ENCODE measurements at regions not wholly inside any gene's neighbourhood (a gene's known extent, or its start where the extent isn't known, plus 50 kb on each side); places are given as distances from the start of the nearest gene placed in this dataset.

DNA sequence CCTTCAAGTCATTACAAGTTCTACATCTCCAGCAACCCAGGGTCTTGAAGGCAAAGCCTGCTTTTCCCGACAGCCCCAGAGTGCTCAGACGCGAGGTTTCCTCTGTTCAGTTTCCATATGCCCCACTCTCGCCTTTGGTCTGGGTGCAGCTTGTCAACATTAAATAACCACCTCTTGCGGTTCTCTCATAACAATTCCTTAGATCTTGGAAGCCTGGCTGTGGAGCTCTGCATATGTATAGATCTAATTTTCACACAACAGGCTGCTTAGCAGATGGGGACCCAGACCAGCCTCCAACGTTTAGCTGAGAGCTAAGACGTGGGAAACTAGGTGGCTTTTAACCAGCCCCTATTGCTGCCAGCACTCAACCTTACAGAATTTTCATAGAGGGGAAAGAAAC lies 295.5 kb downstream of the RPLP1 start:
- Mint-ChIP-seq H3K36me3 (ENCODE audit: low read depth) (peaks cover 21% of the 10 kb centered on the region), H3K27ac (no peak overlapping the region), H3K27me3 (ENCODE audit: low read depth) (peaks cover 10% of the 10 kb centered on the region), H3K9me3 (peaks cover 22% of the 10 kb centered on the region), H3K4me1 (ENCODE audit: low read depth) (peaks cover 37% of the 10 kb centered on the region), H3K4me3 (no peak overlapping the region)
- DNase-seq (ENCODE audit: low spot score) = no peak

DNA sequence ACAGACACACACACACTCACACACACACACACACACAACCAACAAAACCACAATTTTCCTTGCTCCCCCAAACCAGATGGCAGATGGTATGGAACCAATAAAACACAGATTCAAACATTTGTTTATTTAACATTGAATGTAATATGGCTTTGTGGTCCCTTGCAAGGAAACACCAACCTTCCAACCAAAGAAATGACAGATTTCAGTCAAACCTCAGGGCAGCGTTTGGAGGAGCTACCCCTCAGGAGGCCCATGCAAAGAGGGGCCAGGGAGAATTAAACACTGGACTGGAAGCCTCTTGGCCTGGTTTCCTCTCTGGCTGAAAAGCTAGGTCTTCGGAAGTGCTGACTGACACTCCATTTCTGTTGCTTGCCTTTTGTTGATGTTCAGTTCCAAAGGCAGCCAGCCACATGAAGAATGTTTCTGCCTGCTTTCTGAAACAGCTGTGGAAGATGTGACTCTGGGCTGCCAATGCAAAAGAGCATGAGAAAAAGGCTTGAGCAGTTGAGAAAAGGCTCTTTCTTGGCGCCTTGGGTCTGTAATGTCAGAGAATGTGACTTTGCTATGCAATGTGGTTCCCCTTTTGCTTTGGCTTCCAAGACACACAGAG lies 296.1 kb downstream of the RPLP1 start:
- Mint-ChIP-seq H3K27me3 (ENCODE audit: low read depth) (peaks cover 10% of the 10 kb centered on the region), H3K27ac (no peak overlapping the region), H3K4me1 (ENCODE audit: low read depth) (peaks cover 31% of the 10 kb centered on the region), H3K36me3 (ENCODE audit: low read depth) (peaks cover 26% of the 10 kb centered on the region), H3K9me3 (peaks cover 28% of the 10 kb centered on the region), H3K4me3 (no peak overlapping the region)
- no peak for DNase-seq (ENCODE audit: low spot score)

DNA sequence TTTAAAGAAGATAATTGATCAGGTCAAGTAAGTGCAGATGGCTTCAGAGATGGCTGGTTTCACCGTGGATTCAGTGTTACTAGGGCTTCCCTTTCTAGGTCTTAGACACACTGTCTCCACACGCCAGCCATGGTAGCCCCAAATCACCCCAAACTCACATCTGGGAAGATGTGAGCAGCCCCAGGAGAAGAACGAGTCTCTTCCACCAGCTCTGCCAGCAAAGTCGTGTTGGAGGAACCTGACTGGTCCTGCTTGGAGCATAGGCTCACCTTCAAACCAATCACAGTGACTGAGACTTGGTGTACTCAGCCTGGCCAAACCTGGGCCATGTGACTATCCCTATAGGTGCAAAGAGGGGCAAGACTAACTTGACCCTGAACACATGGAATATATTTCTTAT lies 296.7 kb downstream of the RPLP1 start:
- Mint-ChIP-seq H3K36me3 (ENCODE audit: low read depth) (peaks cover 31% of the 10 kb centered on the region), H3K4me3 (no peak overlapping the region), H3K9me3 (peaks cover 34% of the 10 kb centered on the region), H3K4me1 (ENCODE audit: low read depth) (peaks cover 26% of the 10 kb centered on the region), H3K27me3 (ENCODE audit: low read depth) (peaks cover 10% of the 10 kb centered on the region), H3K27ac (no peak overlapping the region)
- DNase-seq (ENCODE audit: low spot score) = no peak

DNA sequence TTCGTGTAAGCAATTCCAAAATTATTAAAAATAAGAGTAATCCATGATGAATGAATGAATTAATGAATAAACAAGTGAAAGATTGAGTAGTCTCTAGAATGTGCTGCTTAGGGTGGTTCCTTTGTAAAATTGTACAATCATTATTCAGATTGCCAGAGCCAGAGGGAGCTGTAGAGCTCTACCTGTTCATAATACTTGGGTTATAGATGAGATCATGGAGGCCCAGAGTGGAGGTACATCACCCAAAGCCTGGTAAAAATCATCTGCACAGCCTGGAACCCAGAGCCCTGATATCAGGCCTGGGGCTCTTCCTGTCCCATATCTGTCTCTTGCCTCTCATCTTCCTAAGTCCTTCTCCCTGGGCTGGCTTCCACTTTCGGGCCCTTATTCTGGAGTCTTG lies 297.2 kb downstream of the RPLP1 start:
- Mint-ChIP-seq H3K27ac (no peak overlapping the region), H3K4me3 (no peak overlapping the region), H3K4me1 (ENCODE audit: low read depth) (peaks cover 27% of the 10 kb centered on the region), H3K9me3 (peaks cover 39% of the 10 kb centered on the region), H3K27me3 (ENCODE audit: low read depth) (peaks cover 10% of the 10 kb centered on the region), H3K36me3 (ENCODE audit: low read depth) (peaks cover 36% of the 10 kb centered on the region)
- no peak for DNase-seq (ENCODE audit: low spot score)

DNA sequence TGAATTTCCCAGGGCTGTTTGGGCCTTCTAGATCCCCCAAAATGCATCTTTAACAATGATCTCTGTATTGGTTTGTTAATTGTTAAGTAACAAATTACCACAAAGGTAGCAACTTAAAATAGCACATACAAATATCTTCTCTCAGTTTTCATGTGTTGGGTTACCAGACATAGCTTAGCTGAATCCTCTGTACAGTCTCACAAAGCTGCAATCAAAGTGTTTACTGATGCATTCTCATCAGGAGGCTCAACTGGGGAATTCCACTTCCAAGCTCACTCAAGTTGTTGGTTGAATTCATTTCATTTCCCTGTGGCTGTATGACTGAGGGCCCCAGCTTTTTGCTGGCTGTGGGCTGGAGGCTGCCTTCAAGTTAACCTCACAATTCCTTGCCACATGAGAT lies 297.6 kb downstream of the RPLP1 start:
- H3K27ac Mint-ChIP-seq = no peak overlapping the region
- no peak for DNase-seq (ENCODE audit: low spot score)
- H3K27me3 Mint-ChIP-seq (ENCODE audit: low read depth) = peaks cover 10% of the 10 kb centered on the region
- peaks cover 29% of the 10 kb centered on the region for H3K4me1 Mint-ChIP-seq (ENCODE audit: low read depth)
- H3K4me3 Mint-ChIP-seq = no peak overlapping the region
- H3K36me3 Mint-ChIP-seq (ENCODE audit: low read depth) = peaks cover 36% of the 10 kb centered on the region
- H3K9me3 Mint-ChIP-seq = peaks cover 39% of the 10 kb centered on the region

DNA sequence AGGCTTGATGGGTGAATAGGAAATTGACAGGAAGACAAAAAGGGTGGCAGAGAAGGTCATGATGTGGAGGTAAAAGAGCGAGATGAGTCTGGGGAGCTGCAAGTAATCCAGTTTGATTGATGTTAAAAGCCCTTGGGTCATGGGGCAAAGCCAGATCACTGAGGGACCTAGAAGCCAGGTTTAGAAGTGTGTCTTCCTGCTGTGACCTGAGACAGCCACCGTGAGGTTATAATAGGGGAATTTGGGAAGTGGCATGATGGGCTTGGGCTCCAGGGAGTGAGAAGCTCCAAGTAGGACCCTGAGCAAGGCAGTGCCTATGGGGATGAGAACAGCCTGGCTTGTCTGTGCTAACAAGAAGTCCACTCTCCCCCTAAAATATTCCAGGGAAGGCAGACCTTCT lies 298.5 kb downstream of the RPLP1 start:
- Mint-ChIP-seq H3K36me3 (ENCODE audit: low read depth) (peaks cover 39% of the 10 kb centered on the region), H3K4me3 (no peak overlapping the region), H3K9me3 (peaks cover 39% of the 10 kb centered on the region), H3K4me1 (ENCODE audit: low read depth) (peaks cover 37% of the 10 kb centered on the region), H3K27me3 (ENCODE audit: low read depth) (peaks cover 10% of the 10 kb centered on the region), H3K27ac (no peak overlapping the region)
- no peak for DNase-seq (ENCODE audit: low spot score)

DNA sequence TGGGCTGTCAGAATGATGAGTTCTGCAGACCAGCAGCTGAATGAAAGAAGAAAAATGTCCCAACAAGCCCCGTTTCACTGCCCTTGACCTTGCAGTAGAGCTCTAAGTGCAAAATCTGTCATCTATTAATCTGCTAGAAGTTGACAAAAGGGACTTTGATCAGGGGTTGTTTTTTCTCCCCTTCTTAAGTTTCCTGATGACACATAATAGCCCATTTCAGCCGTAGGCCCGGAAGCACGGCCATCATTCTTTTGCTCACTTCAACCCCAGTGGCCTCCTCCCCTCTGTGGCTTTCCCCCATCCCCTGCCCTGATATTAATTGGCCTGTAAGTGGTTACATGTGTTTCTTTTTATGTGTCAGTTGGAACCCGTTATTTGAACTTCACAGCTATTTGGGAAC lies 298.9 kb downstream of the RPLP1 start:
- Mint-ChIP-seq H3K27me3 (ENCODE audit: low read depth) (peaks cover 10% of the 10 kb centered on the region), H3K9me3 (peaks cover 39% of the 10 kb centered on the region), H3K4me1 (ENCODE audit: low read depth) (peaks cover 42% of the 10 kb centered on the region), H3K36me3 (ENCODE audit: low read depth) (peaks cover 39% of the 10 kb centered on the region), H3K4me3 (no peak overlapping the region), H3K27ac (no peak overlapping the region)
- no peak for DNase-seq (ENCODE audit: low spot score)

DNA sequence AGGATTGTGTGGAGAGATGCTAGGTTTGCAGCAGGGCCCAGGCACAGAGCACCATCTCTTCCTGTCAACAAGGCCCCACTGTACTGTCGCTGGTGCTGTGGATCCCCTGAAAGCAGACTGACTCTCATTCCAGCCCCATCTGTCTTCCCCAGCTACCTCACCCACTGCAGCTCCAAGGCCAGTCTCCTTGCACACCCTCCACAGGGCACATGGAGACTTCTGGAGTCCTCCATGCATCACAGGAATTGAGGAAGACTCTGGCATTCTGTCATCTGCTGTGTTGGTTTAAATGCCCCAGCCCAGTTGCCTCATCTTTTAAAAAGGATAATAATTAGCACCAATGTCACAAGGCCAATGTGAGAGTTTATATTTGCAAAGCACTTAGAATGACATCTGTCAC lies 301.2 kb downstream of the RPLP1 start:
- Mint-ChIP-seq H3K4me1 (ENCODE audit: low read depth) (peaks cover 54% of the 10 kb centered on the region), H3K4me3 (no peak overlapping the region), H3K27ac (no peak overlapping the region), H3K27me3 (ENCODE audit: low read depth) (peaks cover 13% of the 10 kb centered on the region), H3K9me3 (peaks cover 44% of the 10 kb centered on the region), H3K36me3 (ENCODE audit: low read depth) (peaks cover 42% of the 10 kb centered on the region)
- DNase-seq (ENCODE audit: low spot score) = no peak

DNA sequence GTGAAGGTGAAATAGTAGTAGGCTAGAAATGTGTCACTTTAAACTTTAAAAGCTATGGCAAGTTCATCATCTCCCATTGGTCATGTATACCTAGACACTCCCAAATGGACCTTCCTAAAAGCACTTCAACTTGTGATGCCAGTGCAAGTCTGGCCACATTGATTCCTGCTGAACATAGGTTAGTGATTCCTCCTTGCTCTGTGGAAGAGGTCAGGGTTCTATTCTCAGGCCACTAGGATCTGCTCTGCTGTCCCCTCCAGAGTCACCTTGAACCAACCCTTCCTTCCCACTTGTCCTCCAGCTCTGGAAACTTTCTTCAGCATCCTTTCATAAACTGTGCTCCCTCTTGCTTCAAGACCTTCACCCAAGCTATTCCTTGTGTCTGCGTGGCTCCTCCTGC lies 301.7 kb downstream of the RPLP1 start:
- peaks cover 58% of the 10 kb centered on the region for H3K4me1 Mint-ChIP-seq (ENCODE audit: low read depth)
- peaks cover 49% of the 10 kb centered on the region for H3K9me3 Mint-ChIP-seq
- peak overlapping the region; percentile 74 for H3K4me3 Mint-ChIP-seq

DNA sequence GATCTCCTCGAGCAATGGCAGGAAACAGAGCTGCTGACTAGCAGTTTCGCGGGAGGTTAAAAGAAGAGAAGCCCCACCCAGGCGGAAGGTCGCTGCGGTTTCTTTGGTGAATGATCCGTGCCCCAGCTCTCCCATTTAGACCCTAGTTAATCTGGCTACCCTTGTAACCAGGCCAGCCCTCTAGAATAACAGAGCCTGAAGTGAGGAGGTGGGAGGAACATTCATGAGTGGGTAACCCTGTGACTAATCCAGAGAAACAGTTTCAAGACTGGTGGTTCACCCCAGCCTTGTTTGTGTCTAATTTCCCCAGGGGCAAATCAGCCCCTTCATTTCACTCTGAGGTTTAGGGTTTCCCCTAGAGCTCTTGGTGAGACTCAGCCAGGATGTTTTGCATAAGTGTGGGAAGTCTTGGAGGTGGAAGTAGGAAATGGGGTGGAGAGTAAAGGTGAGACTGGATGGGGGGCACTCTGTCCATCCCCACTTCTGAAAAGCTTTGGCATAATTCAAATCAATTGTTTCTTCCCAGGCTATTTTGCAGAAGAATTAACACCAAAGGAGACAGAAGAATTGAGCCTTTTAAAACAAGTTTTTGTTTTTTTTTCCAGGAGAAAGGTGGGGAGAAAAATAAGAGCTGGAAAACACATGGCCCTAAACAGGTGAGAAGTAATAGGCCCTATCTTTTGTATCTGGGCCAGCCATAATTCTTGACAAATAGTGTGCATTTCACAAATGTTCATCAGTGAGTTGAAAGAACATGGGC lies 303.1 kb downstream of the RPLP1 start:
- Mint-ChIP-seq H3K27ac (peak overlapping the region; percentile 83), H3K9me3 (peaks cover 49% of the 10 kb centered on the region), H3K4me1 (ENCODE audit: low read depth) (peaks cover 64% of the 10 kb centered on the region), H3K4me3 (peak overlapping the region; percentile 74), H3K36me3 (ENCODE audit: low read depth) (peaks cover 43% of the 10 kb centered on the region), H3K27me3 (ENCODE audit: low read depth) (peaks cover 15% of the 10 kb centered on the region)
- peak; percentile 89 for DNase-seq (ENCODE audit: low spot score)

More for the DNA sequence above, 301.7 kb downstream of the RPLP1 start:
- Mint-ChIP-seq H3K27me3 (ENCODE audit: low read depth) (peaks cover 15% of the 10 kb centered on the region), H3K27ac (no peak overlapping the region), H3K36me3 (ENCODE audit: low read depth) (peaks cover 47% of the 10 kb centered on the region)
- DNase-seq (ENCODE audit: low spot score) = no peak

DNA sequence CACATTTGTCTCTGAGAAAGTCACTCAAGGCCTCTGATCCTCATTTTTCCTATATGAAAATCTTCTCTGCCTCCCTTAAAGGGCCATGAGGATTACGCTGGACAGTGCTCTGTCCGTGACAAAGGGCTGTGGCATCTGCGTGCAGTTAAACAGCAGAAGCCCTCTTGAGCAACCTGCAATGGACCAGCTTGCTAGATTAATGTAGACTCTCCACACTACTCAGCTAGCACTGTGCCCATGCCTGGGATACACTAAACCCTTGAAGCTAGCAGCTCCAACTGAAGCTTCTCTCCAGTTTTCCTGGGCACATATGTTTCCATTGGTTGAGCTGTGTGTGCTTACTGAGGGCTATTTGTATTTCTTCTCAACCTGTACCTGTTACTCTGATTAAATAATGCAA lies 303.8 kb downstream of the RPLP1 start:
- Mint-ChIP-seq H3K4me3 (peak overlapping the region; percentile 37), H3K27ac (peak overlapping the region; percentile 83), H3K36me3 (ENCODE audit: low read depth) (peaks cover 41% of the 10 kb centered on the region), H3K27me3 (ENCODE audit: low read depth) (peaks cover 13% of the 10 kb centered on the region), H3K4me1 (ENCODE audit: low read depth) (peaks cover 66% of the 10 kb centered on the region), H3K9me3 (peaks cover 49% of the 10 kb centered on the region)
- DNase-seq (ENCODE audit: low spot score) = no peak

DNA sequence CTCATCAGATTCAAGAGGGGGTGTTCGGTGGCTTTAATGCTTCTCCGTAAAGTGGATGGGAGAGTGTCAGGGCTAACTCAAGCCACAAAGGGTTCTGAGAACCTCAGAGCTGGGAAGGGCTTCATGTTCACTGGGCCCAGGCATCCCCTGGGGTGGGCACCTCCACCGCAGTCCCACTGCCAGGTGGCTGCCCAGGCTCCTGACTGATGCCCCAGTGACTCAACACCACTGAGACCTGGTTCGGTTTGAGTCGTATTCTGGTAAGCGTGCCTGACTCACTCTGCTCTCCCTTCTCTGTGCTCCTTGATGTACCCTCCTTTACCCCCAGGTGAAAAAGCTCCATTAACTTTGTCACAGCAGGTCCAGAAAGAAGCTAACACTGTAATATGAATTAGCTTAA lies 304.6 kb downstream of the RPLP1 start:
- Mint-ChIP-seq H3K27ac (peak overlapping the region; percentile 37), H3K27me3 (ENCODE audit: low read depth) (peaks cover 7% of the 10 kb centered on the region), H3K9me3 (peaks cover 45% of the 10 kb centered on the region), H3K36me3 (ENCODE audit: low read depth) (peaks cover 38% of the 10 kb centered on the region), H3K4me1 (ENCODE audit: low read depth) (peaks cover 72% of the 10 kb centered on the region), H3K4me3 (peak overlapping the region; percentile 24)
- DNase-seq (ENCODE audit: low spot score) = peak; percentile 77

DNA sequence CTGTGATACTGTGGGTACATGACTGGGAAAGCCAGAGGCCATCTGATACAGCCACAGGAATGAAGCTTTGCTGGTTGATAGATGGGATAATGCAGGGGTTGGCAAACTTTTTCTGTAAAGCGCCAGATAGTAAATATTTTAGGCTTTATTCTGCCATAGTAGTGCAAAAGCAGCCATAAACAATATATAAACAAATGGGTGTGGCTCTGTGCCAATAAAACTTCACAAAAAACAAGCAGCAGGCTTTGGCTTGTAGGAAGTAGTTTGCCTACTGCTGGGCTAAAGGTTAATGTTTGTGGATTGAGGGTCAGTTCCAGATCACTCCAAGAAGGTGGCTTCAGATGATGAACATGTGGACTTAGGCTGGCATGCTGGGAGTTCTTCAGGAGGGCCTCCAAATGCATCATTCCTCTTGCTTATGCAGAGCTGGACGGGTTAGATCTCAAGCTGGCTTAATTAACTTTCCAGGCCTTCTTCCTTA lies 305.7 kb downstream of the RPLP1 start:
- Mint-ChIP-seq H3K36me3 (ENCODE audit: low read depth) (peaks cover 30% of the 10 kb centered on the region), H3K9me3 (peaks cover 37% of the 10 kb centered on the region), H3K4me1 (ENCODE audit: low read depth) (peaks cover 82% of the 10 kb centered on the region), H3K27ac (peak overlapping the region; percentile 80), H3K4me3 (peak overlapping the region; percentile 59), H3K27me3 (ENCODE audit: low read depth) (peaks cover 10% of the 10 kb centered on the region)
- DNase-seq (ENCODE audit: low spot score) = no peak
